ENCODE measurements at regions not wholly inside any gene's neighbourhood (a gene's known extent, or its start where the extent isn't known, plus 50 kb on each side); places are given as distances from the start of the nearest gene placed in this dataset.

GRCh38 chr1:239778208-239778813, 313.4 kb upstream of the FMN2 start:
- DNase-seq (ENCODE audit: extremely low read depth in 1 of 2, low read depth in 1 of 2), result no peak

GRCh38 chr1:239779962-239780361, 311.7 kb upstream of the FMN2 start:
- DNase-seq (ENCODE audit: extremely low read depth in 1 of 2, low read depth in 1 of 2), result no peak

GRCh38 chr1:239784896-239785295, 306.8 kb upstream of the FMN2 start:
- no peak for DNase-seq (ENCODE audit: extremely low read depth in 1 of 2, low read depth in 1 of 2)

DNA sequence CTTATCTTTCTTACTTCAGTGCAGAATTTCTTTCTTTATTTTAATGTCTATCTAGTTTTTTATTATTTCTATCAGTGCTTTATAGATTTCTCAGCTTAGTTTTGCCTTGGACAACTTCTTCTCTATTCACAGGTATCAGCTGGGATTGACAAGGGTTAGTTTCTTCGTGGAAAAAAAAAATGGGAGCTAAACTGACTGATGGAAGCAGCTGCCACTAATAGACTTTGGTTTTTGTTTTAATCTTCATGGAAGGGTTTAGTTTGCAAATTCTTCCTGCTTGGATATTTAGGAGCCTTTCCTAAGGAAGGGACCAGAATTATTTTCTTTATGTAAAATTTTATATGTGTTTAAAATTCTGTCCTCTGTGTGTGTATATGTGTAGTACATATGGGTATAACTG, 306.1 kb upstream of the FMN2 start:
- no peak for DNase-seq (ENCODE audit: extremely low read depth in 1 of 2, low read depth in 1 of 2)

GRCh38 chr1:239786464-239786863, 305.2 kb upstream of the FMN2 start:
- DNase-seq (ENCODE audit: extremely low read depth in 1 of 2, low read depth in 1 of 2), result no peak

DNA sequence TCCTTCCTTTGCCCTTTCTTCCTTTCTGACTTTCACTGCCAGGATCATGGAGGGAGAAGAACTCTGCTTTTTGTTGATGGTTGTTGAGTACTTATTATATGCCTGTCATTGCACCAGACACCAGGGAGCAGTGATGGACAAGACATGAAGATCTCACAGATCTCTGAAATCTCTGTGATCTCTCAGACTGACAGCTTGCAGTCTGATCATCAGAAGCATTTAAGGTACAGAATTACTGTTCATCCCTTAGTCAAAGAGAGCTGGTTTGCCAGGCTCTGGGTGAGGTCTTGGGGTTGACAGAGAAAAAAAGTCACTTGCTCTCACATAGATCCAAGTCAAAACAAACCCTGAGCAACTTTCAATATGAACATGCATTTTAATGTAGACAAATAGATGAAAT, 299.5 kb upstream of the FMN2 start:
- DNase-seq (ENCODE audit: extremely low read depth in 1 of 2, low read depth in 1 of 2), result no peak

DNA sequence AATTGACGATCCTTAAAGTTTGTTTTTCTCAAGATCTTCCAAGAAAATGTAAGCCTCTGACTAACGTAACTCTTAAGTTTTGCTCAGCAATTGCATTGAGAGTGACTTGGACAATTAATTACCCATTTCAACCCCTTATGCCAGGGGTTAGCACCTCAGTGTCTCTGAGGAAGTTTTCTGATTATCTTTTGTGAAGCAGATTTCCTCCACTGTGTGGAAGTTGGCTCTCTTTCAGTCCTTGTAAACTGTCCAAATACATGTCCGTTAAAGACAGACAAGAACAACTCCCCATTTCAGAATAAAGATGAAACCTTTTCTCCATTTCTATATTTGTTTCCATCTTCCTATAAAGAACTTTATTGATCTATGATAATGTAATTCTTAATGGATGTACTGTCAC, 296.4 kb upstream of the FMN2 start:
- no peak for DNase-seq (ENCODE audit: extremely low read depth in 1 of 2, low read depth in 1 of 2)

DNA sequence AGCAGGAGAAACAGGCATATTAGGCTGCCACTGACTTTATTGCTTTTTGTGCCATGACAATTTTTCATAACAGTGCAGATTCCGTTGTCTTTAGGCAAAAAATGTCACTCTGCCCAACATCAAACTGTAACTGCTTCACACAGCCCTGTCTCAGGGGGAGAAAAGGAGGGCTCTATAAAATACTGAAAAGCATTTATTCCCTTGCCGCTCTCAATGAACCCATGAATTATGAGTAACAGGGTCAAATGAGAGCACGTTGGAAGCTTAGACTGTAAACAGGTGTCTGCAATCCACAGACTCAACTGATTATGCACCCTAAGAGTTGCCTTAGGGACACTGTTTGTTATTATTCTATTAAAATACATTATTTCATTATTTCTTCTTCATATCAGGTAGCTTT, 292.1 kb upstream of the FMN2 start:
- DNase-seq (ENCODE audit: extremely low read depth in 1 of 2, low read depth in 1 of 2), result no peak

- no peak for DNase-seq (ENCODE audit: extremely low read depth in 1 of 2, low read depth in 1 of 2)
These were observed 290.8 kb upstream of the FMN2 start for GRCh38 chr1:239800861-239801260.

DNA sequence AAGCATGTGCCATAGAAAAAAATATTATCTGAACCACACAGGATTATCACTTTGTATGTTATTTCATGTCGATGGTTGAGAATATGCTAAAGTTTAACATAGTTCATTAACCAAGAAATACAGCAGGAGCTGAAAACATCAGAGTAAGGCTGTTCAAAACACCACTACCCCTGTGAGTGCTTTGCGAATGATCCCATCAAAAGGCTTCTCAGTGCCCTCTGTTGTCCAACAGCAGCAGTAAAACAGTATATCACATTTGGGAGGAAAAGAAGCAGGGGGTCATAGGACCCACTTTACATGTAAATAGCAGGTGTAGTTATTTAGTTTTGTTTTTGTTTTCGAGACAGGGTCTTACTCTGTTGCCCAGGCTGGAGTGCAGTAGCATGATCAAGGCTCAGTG, 289.4 kb upstream of the FMN2 start:
- no peak for DNase-seq (ENCODE audit: extremely low read depth in 1 of 2, low read depth in 1 of 2)

- DNase-seq (ENCODE audit: extremely low read depth in 1 of 2, low read depth in 1 of 2), result no peak
These were observed 287.9 kb upstream of the FMN2 start for GRCh38 chr1:239803781-239804180.

- DNase-seq (ENCODE audit: extremely low read depth in 1 of 2, low read depth in 1 of 2), result no peak
These were observed 287.4 kb upstream of the FMN2 start for GRCh38 chr1:239804266-239804665.

DNA sequence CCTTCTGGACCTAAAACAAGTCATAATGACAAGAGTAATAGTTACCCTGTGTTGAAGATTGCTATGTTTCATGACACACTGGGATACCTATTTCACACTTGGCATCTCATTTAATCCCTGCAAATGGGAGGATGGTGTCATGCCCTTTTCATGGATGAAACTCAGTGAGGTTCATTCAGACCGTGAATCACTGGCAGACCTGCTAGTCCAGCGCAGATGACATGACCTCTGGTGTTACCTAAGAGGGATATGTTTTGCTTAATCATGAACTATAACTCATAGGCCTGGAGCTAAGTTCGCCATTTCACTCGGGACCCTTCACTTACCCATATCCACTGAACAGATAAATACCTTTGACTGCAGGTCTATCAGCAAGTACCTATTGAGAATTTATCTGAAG, 286.6 kb upstream of the FMN2 start:
- no peak for DNase-seq (ENCODE audit: extremely low read depth in 1 of 2, low read depth in 1 of 2)

GRCh38 chr1:239805851-239806772, 285.6 kb upstream of the FMN2 start:
- DNase-seq (ENCODE audit: extremely low read depth in 1 of 2, low read depth in 1 of 2), result no peak

DNA sequence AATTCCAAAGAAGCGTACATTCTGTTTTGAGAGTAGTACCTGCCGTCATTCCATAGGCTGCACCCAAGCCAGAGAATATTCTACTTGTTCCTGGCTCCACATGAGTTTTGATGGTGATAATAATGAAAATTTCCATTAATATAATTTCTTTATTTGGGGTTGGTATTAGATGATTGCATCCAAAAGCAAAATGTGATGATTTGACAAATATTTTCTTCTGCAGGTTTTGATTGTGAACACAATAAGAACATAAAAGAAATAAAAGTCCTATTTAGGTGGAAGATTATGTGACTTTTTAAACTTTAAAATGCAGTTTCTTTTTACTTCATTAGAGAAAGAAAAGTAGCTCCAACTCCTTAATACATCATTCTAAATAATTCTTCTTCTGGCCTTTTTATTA, 284.8 kb upstream of the FMN2 start:
- no peak for DNase-seq (ENCODE audit: extremely low read depth in 1 of 2, low read depth in 1 of 2)

DNA sequence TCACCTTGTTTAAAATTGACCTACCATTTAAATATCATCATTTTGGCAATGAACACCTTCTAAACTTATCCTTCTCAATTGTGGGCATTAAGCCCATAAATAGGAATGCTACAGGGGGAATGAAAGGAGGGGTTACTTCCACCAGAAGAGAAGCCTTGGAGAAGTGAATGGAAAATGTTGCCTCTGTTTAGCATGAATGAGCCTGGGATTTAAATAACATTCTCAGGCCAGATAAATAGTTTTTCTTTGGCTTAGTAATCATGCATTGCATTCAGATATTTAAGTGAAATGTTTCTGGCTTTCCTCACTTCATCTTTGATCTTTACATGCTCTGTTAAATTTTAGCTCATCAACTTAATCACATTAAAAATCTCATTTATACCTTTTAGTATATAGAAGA, 284.3 kb upstream of the FMN2 start:
- DNase-seq (ENCODE audit: extremely low read depth in 1 of 2, low read depth in 1 of 2), result no peak

- DNase-seq (ENCODE audit: extremely low read depth in 1 of 2, low read depth in 1 of 2), result no peak
These were observed 281.6 kb upstream of the FMN2 start for GRCh38 chr1:239810061-239810481.

DNA sequence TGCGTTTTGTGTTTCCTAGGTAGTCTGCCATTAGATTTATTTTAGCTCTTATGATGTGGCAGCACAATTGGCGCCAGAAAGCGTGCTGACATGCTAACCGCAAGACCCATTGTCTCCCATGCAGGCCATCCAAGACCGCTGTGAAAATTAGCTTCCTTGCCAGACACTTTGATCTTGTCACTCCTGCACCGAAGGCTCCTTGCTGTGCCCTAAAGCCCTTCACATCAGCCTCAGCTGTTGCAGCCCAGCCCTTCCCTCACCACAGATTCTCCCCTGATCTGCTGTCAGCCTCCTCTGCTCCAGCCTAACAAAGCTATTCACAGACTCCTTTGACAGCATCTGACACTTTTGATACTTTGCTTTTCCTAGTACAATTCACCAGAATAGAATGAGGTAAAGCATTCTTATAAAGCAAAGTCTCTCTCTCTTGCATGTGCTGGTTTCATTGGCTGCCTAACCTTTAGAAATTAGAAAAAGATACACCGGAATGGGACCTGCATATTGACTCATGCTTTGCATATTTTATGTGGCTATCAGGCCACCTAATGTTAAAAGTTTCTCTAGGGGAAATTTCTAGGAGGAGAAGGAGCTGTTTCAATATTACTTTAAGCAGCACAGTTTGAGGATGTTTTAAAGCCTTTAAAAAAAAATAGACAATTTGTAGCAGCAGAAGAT, 280.3 kb upstream of the FMN2 start:
- no peak for DNase-seq (ENCODE audit: extremely low read depth in 1 of 2, low read depth in 1 of 2)

- DNase-seq (ENCODE audit: extremely low read depth in 1 of 2, low read depth in 1 of 2), result no peak
These were observed 279.1 kb upstream of the FMN2 start for GRCh38 chr1:239812580-239812979.

- no peak for DNase-seq (ENCODE audit: extremely low read depth in 1 of 2, low read depth in 1 of 2)
These were observed 277.3 kb upstream of the FMN2 start for GRCh38 chr1:239814306-239814881.

- DNase-seq (ENCODE audit: extremely low read depth in 1 of 2, low read depth in 1 of 2), result no peak
These were observed 276.6 kb upstream of the FMN2 start for GRCh38 chr1:239815074-239815473.

Measured in activated CD8-positive, alpha-beta memory T cell treated with anti-CD3 and anti-CD28 coated beads for 1 hour (primary cell).